ENCODE measurements at regions not wholly inside any gene's neighbourhood (a gene's known extent, or its start where the extent isn't known, plus 50 kb on each side); places are given as distances from the start of the nearest gene placed in this dataset.

DNA sequence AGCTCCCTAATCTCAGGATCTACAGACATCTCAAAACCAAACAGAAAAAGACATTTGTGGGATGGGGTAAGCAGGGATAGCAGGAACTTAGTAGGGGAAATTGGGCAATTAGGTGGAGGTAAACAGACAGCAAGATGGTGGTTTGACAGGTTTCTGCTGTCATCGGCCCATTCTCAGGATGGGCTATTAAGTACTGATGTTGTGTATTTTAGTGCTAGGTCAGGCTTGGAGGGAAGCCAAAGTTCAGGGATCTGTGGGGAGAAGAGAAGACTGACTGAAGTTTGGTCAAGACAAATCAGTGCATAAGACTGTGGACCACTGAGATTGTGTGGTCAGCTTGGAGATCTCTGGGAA, 96.8 kb upstream of the THUMPD2 start (continued):
- TF ChIP-seq NFIX (CRISPR knock-in tag; IDR thresholded peaks at IDR 0.05; ENCODE audit: low read depth) = no peak

DNA sequence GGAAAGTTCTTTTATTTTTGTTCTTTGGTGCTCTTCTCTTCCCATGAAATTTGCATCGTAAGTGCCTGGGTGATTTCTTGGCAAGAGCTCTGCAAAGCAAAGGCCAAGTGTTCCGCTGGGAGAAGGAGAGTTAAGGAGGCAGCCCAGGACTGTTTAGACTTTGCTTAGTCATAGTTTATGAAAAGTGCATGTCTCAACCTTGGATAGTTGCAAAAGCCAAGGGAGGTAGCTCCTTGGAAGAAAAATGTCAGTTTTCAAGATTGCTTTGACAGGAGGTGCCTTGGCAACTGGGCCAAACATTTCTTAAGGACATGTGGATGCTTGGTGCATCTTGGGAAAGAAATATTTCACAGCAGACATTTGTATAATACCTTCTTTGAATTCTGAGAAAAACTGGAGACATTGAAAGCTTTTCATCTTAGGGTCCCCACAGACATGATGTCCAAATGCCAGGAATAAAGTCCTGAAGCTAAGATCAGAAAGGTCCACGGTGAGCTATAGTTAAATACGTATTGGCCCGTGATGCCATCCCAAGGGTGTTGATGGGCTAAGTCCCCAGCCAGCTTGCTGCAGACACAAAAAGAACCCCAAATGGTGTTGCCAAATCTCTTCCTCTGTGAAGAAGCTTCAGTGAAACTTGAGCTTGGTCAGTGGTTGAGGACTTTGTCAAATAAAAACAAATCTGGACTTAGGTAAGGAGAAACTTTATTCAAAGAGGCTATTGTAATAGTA, 96.3 kb upstream of the THUMPD2 start:
- Histone ChIP-seq H3K79me2 (ENCODE audit: control insufficient read depth, insufficient read depth, low read length) (no peaks in the 10 kb centered on the region), H3K9me3 (replicated peaks; ENCODE audit: control insufficient read depth, insufficient read depth, low read depth, low read length) (no peaks in the 10 kb centered on the region), H3K27ac (ENCODE audit: extremely low read depth, low read depth, low read length) (no peak overlapping the region), H3K4me2 (ENCODE audit: insufficient read depth, low read length) (no peak overlapping the region), H3K36me3 (ENCODE audit: control insufficient read depth, insufficient read depth, low read length) (no peaks in the 10 kb centered on the region), H2AFZ (ENCODE audit: low read depth, low read length) (no peak overlapping the region), H3K4me3 (no peak overlapping the region), H3K9ac (ENCODE audit: insufficient read depth in 1 of 2, low read depth in 2 of 2, low read length in 2 of 2) (no peak overlapping the region), H3K27me3 (ENCODE audit: control insufficient read depth in 2 of 2, insufficient read depth in 2 of 2, low read length in 2 of 2) (peaks cover 0 to 6% of the 10 kb centered on the region in 2 experiments; a peak in 2 of 5 replicates), H3K9me1 (ENCODE audit: control insufficient read depth, insufficient read depth, low read length) (no peaks in the 10 kb centered on the region), H3K4me1 (replicated peaks in 1 of 2; ENCODE audit: control insufficient read depth in 2 of 2, insufficient read depth in 2 of 2, low read length in 2 of 2) (no peaks in the 10 kb centered on the region), H4K20me1 (replicated peaks; ENCODE audit: control insufficient read depth, insufficient read depth, low read length) (no peaks in the 10 kb centered on the region)
- in situ Hi-C loops (cut with MboI) = no loop called here
- ATAC-seq = no peak
- no peak for FAIRE-seq
- ChIA-PET CTCF (ENCODE audit: low intra/inter-chr PET ratio) (no interaction called here), POLR2A (interaction anchor here (0.6 kb wide), 1 partner anchor 1124 kb away, joined by 3 read pairs; the partner anchor contains the start of gene SRSF7)
- intact Hi-C loops (cut with micrococcal nuclease) = no loop called here
- TF ChIP-seq CHD2 (IDR thresholded peaks at IDR 0.05; ENCODE audit: low read depth, low read length) = no peak
- TF ChIP-seq, protein P1, sequence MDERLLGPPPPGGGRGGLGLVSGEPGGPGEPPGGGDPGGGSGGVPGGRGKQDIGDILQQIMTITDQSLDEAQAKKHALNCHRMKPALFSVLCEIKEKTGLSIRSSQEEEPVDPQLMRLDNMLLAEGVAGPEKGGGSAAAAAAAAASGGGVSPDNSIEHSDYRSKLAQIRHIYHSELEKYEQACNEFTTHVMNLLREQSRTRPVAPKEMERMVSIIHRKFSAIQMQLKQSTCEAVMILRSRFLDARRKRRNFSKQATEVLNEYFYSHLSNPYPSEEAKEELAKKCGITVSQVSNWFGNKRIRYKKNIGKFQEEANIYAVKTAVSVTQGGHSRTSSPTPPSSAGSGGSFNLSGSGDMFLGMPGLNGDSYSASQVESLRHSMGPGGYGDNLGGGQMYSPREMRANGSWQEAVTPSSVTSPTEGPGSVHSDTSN (CRISPR knock-in tag; IDR thresholded peaks at IDR 0.05; ENCODE audit: low read depth) = no peak
- TF ChIP-seq, protein P1 (tag; conservative IDR thresholded peaks at IDR 0.05; ENCODE audit: low read depth) = 0 out of 2 replicates have a peak, but pooled peaks have one; percentile 18
- 0% methylated on average over 5 of the region's 5 CpGs for WGBS (ENCODE audit: insufficient coverage, low coverage, missing lambda C conversion rate)
- no peak for DNase-seq (ENCODE audit: extremely low read depth in 1 of 4, low spot score in 3 of 4)
- BruUV-seq (replicated peaks) = no TSS peak
